Stimulated activated CD4-positive, alpha-beta T cell treated with anti-CD3 and anti-CD28 coated beads, Interleukin-1b, Interleukin-23, amount 100 ng/mL, for 1 hour (primary cell): ENCODE measurements at regions not wholly inside any gene's neighbourhood (a gene's known extent, or its start where the extent isn't known, plus 50 kb on each side); places are given as distances from the start of the nearest gene placed in this dataset.

Experiments used
- DNase-seq, 2 donors: peaks; one replicate each; pipeline ENCODE4 v3.0.0-alpha.2; 2020; ENCODE audit warnings: low read depth in 2 of 2

DNA sequence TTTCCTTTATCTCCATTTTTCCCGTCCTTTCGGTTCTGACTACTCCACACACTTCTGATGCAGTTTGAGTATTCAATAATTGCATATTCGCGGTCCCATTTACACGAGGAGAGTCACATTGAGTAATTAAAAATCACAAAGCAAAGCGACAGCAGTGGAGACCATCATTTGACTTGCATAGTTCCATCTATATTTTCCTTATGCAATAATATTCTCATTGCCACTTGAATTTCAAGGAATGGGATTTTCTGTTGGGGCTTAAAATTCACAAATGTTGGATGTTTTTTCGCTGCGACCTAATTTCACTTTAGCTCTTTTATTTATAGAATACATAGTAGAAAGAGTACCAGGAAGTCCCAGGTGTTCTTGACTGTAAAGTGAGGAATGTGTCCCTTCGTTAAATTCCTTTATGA, 186.8 kb downstream of the ZEB2 start:
- DNase-seq: no peak

DNA sequence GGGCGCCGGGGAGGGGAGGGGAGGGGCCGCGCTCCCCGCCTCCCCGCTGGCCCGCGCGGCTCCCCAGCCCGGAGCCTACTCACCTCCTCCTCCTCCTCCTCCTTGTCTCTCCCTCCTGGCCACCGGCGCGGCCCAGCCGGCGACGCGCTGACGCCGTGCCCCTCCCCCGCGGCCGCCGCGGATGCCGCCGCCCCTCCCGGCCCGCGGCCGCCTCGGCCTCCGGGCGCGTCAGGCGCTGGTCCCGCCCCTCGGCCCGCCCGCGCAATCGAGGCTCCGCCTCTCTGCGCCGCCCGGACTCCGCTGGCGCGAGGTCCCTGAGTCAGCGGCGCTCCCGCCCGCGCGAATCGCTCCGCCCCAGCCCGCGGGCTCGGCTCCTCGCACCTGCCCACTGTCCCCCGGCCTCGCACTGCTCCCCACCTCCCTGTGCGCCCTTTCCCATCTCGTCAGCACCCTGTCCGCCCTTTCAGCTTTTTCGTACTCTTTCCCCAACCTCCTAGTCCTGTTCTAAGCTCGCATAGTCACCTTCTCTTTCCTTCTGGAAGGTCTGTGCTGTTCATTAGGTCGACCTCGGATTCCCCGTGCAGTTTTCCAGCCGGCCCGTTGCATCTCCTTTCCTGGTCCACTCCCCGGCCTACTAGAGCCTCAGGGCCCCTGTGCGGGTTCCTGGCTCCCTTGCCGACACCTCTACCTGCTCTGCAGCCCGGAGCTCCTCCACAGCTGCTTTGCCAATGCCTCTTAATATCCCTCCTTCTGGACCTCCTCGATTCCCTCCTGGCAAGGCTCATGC, 187.4 kb downstream of the ZEB2 start:
- peak; percentile 60 to 84 for DNase-seq

DNA sequence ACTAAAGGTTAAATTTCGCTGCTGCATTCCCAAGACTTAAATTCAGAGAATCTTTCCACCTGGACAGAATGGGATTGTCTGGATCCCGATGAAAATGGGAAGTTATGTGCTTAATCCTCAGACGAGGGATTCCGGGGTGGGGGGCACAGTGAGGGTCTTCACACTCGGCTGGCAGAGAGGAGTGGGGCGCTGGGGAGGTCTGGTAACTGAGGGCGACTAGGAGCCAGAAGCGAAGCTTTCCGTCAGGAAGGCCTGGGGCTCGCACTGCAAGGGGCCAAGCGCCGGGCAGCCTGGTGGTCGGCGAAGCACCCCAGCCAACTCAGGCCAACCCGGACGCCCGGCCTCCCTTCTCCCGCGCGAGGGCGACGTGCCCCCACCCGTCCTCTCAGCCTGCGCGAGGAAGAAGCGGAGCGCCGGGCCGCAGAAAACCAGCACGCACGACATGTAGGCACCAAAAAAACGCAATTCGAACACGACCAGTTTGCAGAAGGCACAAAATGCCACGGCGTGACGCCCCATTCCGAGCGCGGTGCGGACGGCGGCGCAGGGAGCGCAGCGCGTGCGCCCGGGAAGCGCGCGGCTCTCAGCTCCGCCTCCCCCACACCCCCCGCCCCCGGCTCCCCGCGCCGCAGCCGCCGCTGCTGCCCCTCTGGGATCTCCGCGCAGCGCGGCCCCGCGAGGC, 188.1 kb downstream of the ZEB2 start:
- no peak for DNase-seq

GRCh38 chr2:144330951-144331673, 188.8 kb downstream of the ZEB2 start:
- DNase-seq: no peak

DNA sequence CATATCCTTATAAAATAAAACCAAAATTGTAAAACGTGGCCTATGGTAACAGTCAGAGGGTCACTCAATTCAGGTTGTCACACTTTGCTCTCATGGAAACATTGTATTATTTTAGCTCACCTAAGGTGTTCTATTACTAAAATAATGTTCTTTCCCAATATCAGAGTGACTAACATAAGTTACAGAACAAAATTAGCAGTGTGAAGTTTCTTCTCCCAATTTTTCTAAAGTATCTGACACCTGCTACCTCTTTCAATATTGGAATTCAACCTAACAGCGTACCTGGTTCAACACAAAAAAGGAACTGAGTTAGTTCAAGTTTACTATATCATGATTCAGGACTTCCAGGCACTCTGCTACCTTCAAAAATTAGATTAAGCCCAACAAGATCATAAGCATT, 190.4 kb downstream of the ZEB2 start:
- DNase-seq: no peak

GRCh38 chr2:144328938-144329337, 191.0 kb downstream of the ZEB2 start:
- DNase-seq: no peak

DNA sequence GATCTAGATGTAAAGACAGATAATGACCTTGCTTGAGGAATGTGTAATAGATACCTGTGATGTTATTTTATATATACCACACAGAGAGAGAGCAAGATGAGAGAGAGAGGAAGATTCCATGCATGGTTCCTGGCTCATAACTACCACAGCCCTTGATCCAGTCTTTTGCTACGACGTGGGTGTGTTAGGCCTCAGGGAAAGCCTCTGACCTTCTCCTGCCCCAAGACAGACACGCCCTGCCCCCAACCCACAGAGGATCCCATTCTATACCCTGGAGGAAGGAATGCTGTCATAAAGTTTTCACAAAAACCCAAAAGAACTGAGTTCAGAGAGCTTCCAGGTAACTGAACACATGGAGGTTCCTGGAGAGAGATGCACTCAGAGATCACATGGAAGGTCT, 193.1 kb downstream of the ZEB2 start:
- no peak for DNase-seq

GRCh38 chr2:144325086-144325485, 194.8 kb downstream of the ZEB2 start:
- DNase-seq: no peak

GRCh38 chr2:144324446-144325045, 195.4 kb downstream of the ZEB2 start:
- no peak for DNase-seq

- no peak for DNase-seq
Measured at GRCh38 chr2:144323946-144324345, 196.0 kb downstream of the ZEB2 start.

- no peak for DNase-seq
Measured at GRCh38 chr2:144322379-144322778, 197.5 kb downstream of the ZEB2 start.

- DNase-seq: no peak
Measured at GRCh38 chr2:144320491-144320890, 199.4 kb downstream of the ZEB2 start.

GRCh38 chr2:144317071-144317738, 202.7 kb downstream of the ZEB2 start:
- no peak for DNase-seq

DNA sequence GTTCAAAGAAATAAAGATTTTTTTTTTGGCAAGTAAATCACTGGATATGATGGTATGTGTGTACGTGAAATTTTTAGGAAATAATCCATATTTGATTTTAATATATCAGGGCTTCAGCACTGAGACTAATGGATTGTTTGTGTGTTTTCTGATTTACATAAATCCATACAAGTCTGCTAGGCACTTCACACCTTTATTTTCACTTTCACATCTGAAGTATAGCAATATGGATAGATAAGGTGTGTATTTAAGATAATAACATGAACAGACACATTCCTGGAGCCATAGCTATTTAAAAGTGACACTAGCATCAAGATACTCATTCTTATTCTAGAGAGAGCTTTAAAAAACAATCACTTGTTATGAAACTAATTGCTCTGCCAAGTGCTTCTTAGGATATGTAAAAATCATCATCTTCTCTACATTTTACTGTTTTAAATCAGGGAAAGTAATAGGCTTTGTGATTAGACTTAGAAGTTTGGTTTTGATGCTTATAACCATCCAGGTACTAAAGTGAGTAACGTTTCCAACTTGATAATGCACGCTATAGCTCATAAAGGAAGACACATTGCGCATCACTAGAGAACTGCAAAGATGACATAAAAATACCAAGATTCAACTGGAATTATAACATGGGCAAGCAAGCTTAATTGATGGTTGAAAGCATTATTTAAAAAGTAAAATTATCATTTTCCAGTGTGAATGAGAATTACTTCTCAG, 208.9 kb downstream of the ZEB2 start:
- no peak for DNase-seq

- DNase-seq: no peak
Measured at GRCh38 chr2:144310484-144310883, 209.4 kb downstream of the ZEB2 start.

GRCh38 chr2:144307711-144308110, 212.2 kb downstream of the ZEB2 start:
- no peak for DNase-seq

DNA sequence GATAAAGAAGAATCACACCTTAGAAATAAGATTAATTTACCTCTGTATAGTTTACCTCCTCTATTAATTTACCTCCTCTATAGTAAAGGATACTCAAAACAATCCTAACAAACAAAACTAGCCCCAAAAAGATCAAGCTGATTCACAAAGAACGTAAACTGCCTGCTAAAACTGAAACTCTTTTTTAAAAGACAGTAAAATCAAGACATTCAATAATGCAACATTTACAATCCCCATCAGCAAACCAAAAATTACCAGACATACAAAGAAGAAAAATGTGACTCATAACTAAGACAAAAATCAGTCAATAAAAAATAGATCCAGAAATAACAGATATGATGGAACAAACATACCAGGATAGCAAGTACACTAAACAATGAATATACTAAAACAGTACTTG, 215.7 kb downstream of the ZEB2 start:
- DNase-seq: no peak

DNA sequence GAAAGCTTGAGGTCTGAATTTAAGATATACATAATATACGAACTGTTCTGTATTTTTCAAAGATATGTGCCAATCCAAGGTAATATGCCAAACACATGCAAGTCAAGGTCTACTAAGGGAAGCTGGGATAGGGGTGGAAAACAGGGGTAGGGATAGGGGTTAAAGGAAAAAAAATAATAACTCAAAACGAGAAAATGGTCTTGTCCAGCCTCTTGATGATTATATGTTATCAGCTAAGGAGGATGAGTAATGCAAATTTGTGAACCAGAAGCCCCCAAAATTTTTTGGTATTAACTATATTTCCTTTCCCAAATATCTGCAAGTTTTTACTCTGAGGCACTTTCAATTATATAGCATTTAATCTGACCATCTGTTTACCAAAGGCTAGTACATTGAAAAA, 219.3 kb downstream of the ZEB2 start:
- DNase-seq: no peak

- DNase-seq: no peak
Measured at GRCh38 chr2:144290276-144290675, 229.6 kb downstream of the ZEB2 start.

GRCh38 chr2:144288438-144288837, 231.5 kb downstream of the ZEB2 start:
- DNase-seq: no peak

- no peak for DNase-seq
Measured at GRCh38 chr2:144285324-144285723, 234.6 kb downstream of the ZEB2 start.
